Activated CD4-positive, CD25-positive, alpha-beta regulatory T cell (primary cell): ENCODE measurements at regions not wholly inside any gene's neighbourhood (a gene's known extent, or its start where the extent isn't known, plus 50 kb on each side); places are given as distances from the start of the nearest gene placed in this dataset.

Experiments
- DNase-seq, 4 experiments: peaks; one replicate each; lab custom pipeline; 2025; lab: John Stamatoyannopoulos, UW

DNA sequence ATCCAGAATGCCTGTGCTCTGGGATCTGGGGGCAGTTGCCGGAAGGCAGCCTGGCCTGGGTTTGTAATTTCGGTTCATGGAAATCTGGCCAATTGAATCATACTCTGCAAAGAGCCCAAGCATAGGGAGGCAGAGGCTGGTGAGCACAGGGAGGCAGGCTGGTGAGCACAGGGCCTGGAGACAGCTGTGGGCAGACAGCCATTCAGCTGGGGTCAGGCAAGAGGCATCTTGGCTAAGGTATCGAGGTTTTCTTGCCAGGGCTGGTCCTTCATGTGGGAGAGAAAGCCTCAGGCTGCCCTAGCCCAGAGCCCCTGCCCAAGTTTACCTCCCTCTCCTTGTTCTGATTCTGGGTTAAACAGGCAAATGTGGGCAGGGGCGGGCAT is 63.7 kb upstream of the BAIAP2L1 start:
- no peak for DNase-seq

DNA sequence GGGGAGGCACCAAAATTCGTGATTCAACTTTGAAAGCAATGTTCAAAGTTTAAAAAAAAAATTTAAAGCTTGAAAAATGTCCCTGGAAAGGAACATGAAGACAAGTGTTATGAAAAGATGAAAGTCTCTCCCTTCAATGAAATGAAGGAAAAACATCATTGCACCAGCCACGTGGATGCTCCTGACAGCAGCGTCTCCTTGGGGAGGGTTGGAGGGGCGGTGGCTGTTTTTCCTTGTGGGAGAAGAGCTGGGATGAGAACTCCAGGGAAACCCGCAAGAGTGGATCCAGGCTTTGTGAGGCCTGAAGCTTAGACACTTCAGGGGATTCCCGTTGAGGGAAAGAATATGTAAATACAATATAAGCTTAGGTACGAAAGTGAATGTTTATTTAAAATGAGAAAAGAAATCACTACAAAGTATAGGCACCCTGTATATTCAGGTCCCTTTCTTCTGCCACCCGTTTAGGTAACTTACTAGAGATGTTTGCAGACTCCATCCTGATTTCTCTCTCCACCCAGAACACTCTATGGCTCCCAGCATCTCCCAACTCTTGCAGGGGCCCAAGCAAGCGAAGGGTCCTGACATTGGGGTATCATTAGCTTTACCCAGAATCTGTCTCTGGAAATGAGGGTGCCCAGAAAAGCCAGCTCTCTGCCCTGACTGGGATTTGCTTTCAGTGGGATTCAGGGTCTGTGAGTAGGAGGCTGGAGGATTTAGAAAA is 63.1 kb upstream of the BAIAP2L1 start:
- no peak for DNase-seq

DNA sequence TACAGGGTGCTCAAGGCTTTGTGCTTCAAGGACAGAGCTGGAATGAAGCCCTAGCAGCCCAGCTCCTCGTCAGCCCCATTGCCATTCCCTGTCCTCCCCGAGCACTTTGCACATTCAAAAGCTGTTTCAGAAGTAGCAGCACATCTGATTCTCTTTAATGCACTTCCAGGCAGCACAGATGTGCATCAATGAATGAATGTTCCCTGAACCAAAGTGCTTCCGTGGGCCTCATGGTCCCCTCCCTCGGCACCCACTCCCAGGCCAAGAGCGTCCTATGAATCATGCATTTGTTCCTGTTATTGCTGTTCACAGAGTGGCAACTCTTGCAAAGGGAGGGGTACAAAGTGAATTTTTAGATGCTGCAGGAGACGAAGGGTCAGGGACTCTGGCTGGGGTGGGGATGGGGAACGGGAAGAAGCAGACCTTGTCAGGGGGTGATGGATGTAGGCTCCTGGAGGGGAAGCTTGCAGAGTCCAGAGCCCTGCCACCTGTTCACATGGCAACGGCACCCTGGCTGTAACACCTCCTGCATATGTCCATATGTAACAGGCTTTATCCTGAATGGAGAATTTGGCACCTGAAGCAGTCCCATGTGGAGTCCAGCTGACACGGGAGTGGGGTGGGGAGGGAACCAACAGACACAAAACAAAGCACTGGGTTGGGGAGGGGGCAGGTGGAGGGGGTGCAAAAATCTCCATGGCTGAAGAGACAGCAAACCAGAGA is 62.2 kb upstream of the BAIAP2L1 start:
- no peak for DNase-seq

DNA sequence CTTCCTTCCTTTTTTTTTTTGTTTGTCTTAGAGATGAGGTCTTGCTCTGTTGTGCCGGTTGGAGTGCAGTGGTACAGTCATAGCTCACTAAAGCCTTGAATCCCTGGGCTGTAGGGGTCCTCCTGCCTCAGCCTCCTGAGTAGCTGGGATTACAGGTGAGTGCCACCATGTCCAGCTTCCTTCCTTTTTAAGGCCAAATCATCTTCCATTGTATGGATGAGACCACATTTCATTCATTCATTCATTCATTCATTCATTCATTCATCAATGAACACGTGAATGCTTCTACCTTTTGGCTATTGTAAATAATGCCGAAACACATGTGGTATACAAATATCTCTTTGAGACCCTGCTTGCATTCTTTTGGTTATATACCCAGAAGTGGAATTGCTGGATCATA is 60.0 kb upstream of the BAIAP2L1 start:
- no peak for DNase-seq

DNA sequence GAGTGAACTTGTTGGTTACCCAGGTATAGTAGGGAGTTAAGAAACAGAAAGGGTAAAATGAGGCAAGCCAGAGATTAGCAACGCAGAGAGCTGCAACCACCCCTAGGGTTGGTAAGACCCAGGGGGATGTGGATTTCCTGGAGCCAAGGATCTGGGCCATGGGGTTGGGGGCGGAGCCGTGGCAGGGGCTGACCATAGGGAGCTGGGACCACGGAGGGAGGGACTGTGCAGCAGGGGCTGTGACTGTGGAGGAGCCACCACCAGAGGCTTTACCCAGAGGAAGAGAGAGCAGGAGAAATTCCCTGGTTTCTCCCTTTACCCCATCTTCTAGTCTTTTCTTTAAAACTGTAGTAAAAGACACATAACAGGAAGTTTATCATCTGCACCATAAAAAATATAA is 58.6 kb upstream of the BAIAP2L1 start:
- no peak for DNase-seq

DNA sequence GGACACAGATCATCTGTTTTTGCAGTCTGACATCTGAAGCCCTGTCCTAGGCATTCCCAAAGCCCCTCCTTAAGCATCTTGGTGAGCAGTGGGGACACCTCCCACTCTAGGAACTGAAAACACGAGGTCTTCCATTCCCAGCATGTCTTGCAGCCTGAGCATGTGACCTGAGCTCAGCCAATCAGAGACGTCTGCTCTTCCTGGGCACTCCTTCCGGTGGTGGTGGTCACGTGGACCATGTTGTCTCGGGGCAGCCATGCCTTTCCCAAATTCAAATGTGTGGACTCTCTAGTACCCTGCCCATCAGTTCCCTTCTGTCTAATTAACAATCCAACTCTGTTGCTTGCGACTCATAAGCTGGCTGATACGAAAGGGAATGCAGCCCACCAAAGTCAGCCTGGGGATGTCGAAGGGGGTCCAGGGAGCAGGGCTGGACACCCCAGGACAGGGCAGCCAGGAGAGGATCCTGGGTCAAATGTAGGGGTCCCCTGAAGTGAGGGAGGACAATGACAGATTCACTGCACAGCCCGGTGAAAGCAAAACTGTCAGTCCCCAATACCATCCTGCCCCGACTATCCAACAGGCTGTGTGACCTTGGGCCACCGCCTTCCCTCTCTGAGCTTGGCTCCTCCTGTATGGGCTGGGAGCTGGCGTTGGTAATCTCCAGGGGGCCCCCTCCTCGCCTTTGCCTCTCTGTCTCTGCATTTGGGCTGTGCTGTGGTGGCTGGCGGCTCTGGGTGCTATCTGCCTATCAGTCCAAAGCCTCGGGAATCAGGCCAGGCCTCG is 57.4 kb upstream of the BAIAP2L1 start:
- DNase-seq: no peak

DNA sequence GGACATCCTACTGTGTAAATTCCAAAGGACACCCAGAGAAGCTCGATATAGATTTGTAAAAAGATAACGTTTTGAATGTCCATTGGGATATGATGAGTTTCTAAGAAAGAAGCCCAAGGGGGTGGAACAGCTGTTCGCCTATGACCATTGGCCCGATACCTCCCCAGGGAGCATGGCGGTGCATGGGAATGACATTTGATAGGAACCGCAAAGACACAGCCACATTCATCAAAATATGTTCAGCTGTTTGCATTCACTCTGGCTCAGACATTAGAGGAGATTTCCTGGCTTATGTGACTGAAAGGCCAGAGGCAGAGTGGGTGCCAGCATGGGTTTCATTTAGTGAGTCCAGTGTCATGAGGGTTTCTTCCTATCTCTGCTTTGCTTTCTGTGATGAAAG is 56.0 kb upstream of the BAIAP2L1 start:
- no peak for DNase-seq

DNA sequence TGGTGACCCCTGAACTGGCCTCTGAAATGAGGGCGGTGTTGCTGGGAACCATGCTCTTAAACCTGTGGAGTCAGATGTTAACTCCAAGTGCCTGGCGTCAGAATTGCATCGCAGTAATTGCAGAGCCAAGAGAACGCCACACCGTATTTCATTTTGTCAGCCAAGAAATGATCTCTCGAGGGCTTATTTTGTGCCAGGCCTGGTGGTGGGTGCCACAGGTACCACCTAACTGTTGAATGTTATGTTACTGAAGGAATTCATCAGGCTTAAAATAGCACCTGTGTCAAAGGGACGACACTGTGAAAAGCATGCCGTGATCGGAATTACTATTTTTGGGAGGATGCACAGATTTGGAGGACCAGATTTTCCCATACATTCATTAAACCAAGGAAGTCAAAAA is 51.9 kb upstream of the BAIAP2L1 start:
- no peak for DNase-seq
